ENCODE measurements at regions not wholly inside any gene's neighbourhood (a gene's known extent, or its start where the extent isn't known, plus 50 kb on each side); places are given as distances from the start of the nearest gene placed in this dataset.

- no peak for TF ChIP-seq CTCF (IDR thresholded peaks at IDR 0.05; ENCODE audit: low read depth, low read length, poor library complexity, severe bottlenecking)
- no peak for TF ChIP-seq EZH2phosphoT487 (IDR thresholded peaks at IDR 0.05; ENCODE audit: borderline replicate concordance, low read length)
Observed at GRCh38 chr2:83471655-83472054, 987.4 kb downstream of the SUCLG1 start.

Data from DOHH2 (cell line).